WTC11 (cell line): ENCODE measurements at regions not wholly inside any gene's neighbourhood (a gene's known extent, or its start where the extent isn't known, plus 50 kb on each side); places are given as distances from the start of the nearest gene placed in this dataset.

Experiments
- ATAC-seq: fragments of 200-7000 bp; cut with Tn5 transposase; 2 replicates; pipeline ENCODE4 v1.10.0; 2021; ENCODE audit warnings: mild to moderate bottlenecking, moderate library complexity
- CTCF ChIA-PET: fragments of 300-600 bp; sonication (Branson Sonifier 250); formaldehyde crosslinking; loops from one replicate; lab custom pipeline; 2021; ENCODE audit warnings: antibody characterized with exemption; lab: Charles Lee
- POLR2A ChIA-PET: fragments of 350-600 bp; sonication (Branson Sonifier 250); formaldehyde crosslinking; loops from one replicate; lab custom pipeline; 2021; ENCODE audit warnings: antibody characterized with exemption; lab: Charles Lee
- DNase-seq: peaks from one replicate; pipeline ENCODE4 v3.0.0; 2021; ENCODE audit warnings: low spot score
- H3K27ac Mint-ChIP-seq: 2 replicates; pipeline ENCODE4 v1.8.0; 2021; ENCODE audit warnings: mixed read lengths
- H3K27me3 Mint-ChIP-seq: 2 replicates; pipeline ENCODE4 v1.8.0; 2021; ENCODE audit warnings: low read depth, mild to moderate bottlenecking, moderate library complexity, mixed read lengths
- H3K36me3 Mint-ChIP-seq: 2 replicates; pipeline ENCODE4 v1.8.0; 2021; ENCODE audit warnings: mixed read lengths
- H3K4me1 Mint-ChIP-seq: 2 replicates; pipeline ENCODE4 v1.8.0; 2022; ENCODE audit warnings: mixed read lengths
- H3K4me3 Mint-ChIP-seq: 2 replicates; pipeline ENCODE4 v1.8.0; 2021; ENCODE audit warnings: mild to moderate bottlenecking, moderate library complexity, mixed read lengths
- H3K9me3 Mint-ChIP-seq: 2 replicates; pipeline ENCODE4 v1.8.0; 2021; ENCODE audit warnings: mixed read lengths
- AFF4 ChIP-seq: sonication (generic); formaldehyde crosslinking; IDR thresholded peaks from 2 replicates; pipeline ENCODE4 v1.8.1; 2023; ENCODE audit warnings: mild to moderate bottlenecking, missing genetic modification reagents, borderline replicate concordance
- ATF1 ChIP-seq: sonication (generic); formaldehyde crosslinking; IDR thresholded peaks from 2 replicates; pipeline ENCODE4 v1.8.1; 2023; ENCODE audit warnings: mild to moderate bottlenecking, moderate library complexity, missing genetic modification reagents
- CREB1 ChIP-seq: sonication (generic); formaldehyde crosslinking; IDR thresholded peaks from 2 replicates; pipeline ENCODE4 v1.8.0; 2023; ENCODE audit warnings: mild to moderate bottlenecking, missing genetic modification reagents
- ELF4 ChIP-seq: sonication (generic); formaldehyde crosslinking; IDR thresholded peaks from 2 replicates; pipeline ENCODE4 v1.8.1; 2022; ENCODE audit warnings: low read depth, mild to moderate bottlenecking, moderate library complexity, missing genetic modification reagents
- GTF2I ChIP-seq: fragments of 250-450 bp; sonication (Bioruptor Pico); conservative IDR thresholded peaks from 2 replicates; pipeline ENCODE4 v1.4.0; 2021; ENCODE audit warnings: mild to moderate bottlenecking
- IRF1 ChIP-seq: sonication (generic); formaldehyde crosslinking; IDR thresholded peaks from 2 replicates; pipeline ENCODE4 v1.8.0; 2023; ENCODE audit warnings: missing genetic modification reagents
- JAZF1 ChIP-seq: fragments of 250-450 bp; sonication (Bioruptor Pico); IDR thresholded peaks from 2 replicates; pipeline ENCODE4 v1.9.0; 2021; ENCODE audit warnings: moderate library complexity, mild to moderate bottlenecking, inconsistent platforms
- NFE2L1 ChIP-seq: sonication (generic); formaldehyde crosslinking; IDR thresholded peaks from 2 replicates; pipeline ENCODE4 v1.8.1; 2023; ENCODE audit warnings: missing genetic modification reagents
- NFYB ChIP-seq: sonication (generic); formaldehyde crosslinking; conservative IDR thresholded peaks from 2 replicates; pipeline ENCODE4 v1.8.0; 2022; ENCODE audit warnings: low read depth, missing genetic modification reagents
- SMAD4 ChIP-seq: sonication (generic); formaldehyde crosslinking; IDR thresholded peaks from 2 replicates; pipeline ENCODE4 v1.8.0; 2022; ENCODE audit warnings: mild to moderate bottlenecking, missing genetic modification reagents
- TP53 ChIP-seq: sonication (generic); formaldehyde crosslinking; IDR thresholded peaks from 2 replicates; pipeline ENCODE4 v1.8.1; 2023; ENCODE audit warnings: mild to moderate bottlenecking, missing genetic modification reagents
- ZBTB43 ChIP-seq: sonication (generic); formaldehyde crosslinking; IDR thresholded peaks from 2 replicates; pipeline ENCODE4 v1.8.1; 2023; ENCODE audit warnings: mild to moderate bottlenecking, missing genetic modification reagents
- ZNF232 ChIP-seq: sonication (generic); formaldehyde crosslinking; IDR thresholded peaks from 2 replicates; pipeline ENCODE4 v1.8.0; 2022; ENCODE audit warnings: mild to moderate bottlenecking, missing genetic modification reagents
- ZNF317 ChIP-seq: sonication (generic); formaldehyde crosslinking; IDR thresholded peaks from 2 replicates; pipeline ENCODE4 v1.8.1; 2023; ENCODE audit warnings: low read depth, mild to moderate bottlenecking, moderate library complexity, missing genetic modification reagents, borderline replicate concordance
- ZNF671 ChIP-seq: fragments of 250-450 bp; sonication (Bioruptor Pico); IDR thresholded peaks from 2 replicates; pipeline ENCODE4 v1.8.0; 2021; ENCODE audit warnings: mild to moderate bottlenecking
- TF ChIP-seq, protein P1 (sequence below): fragments of 250-450 bp; sonication (Bioruptor Pico); conservative IDR thresholded peaks from 2 replicates; pipeline ENCODE4 v1.9.0; 2021; ENCODE audit warnings: mild to moderate bottlenecking
- TF ChIP-seq, protein P2 (sequence below): sonication (generic); formaldehyde crosslinking; IDR thresholded peaks from 2 replicates; pipeline ENCODE4 v1.8.1; 2023; ENCODE audit warnings: mild to moderate bottlenecking, missing genetic modification reagents
- TF ChIP-seq, protein P3 (sequence below): sonication (generic); formaldehyde crosslinking; IDR thresholded peaks from 2 replicates; pipeline ENCODE4 v1.8.1; 2022; ENCODE audit warnings: low read depth, missing genetic modification reagents, borderline replicate concordance
- TF ChIP-seq, protein P4 (sequence below): sonication (generic); formaldehyde crosslinking; IDR thresholded peaks from 2 replicates; pipeline ENCODE4 v1.8.1; 2023; ENCODE audit warnings: mild to moderate bottlenecking, moderate library complexity, missing genetic modification reagents

DNA sequence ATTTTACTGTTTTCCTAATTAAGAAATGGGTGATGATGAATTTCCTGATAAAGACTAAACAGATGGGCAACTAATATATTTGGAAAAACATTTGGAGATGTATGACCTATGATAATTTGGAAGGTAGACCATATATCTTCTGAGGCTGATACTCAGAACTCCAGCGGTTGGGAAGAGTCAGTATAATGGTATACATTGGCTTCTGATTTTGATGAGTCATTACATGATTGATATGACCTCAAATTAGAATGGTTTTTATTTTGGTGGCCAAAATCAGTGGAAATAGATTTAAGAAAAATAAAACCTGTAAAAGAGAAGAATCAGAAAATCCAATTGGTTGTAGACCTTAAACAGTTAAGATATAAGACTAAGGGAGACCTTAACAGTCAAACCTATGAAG lies 496.4 kb upstream of the ALCAM start:
- no peaks in the 10 kb centered on the region for H3K36me3 Mint-ChIP-seq
- ChIA-PET CTCF (no interaction called here), POLR2A (no interaction called here)
- TF ChIP-seq JAZF1 (CRISPR knock-in tag) (no peak), GTF2I (CRISPR knock-in tag) (no peak), ZBTB43 (no peak), CREB1 (CRISPR knock-in tag) (no peak), ATF1 (CRISPR knock-in tag) (no peak), ELF4 (no peak), ZNF232 (no peak), TP53 (CRISPR knock-in tag) (no peak), SMAD4 (CRISPR knock-in tag) (no peak), ZNF317 (CRISPR knock-in tag) (no peak), NFYB (CRISPR knock-in tag) (no peak), IRF1 (CRISPR knock-in tag) (no peak), AFF4 (CRISPR knock-in tag) (no peak), NFE2L1 (CRISPR knock-in tag) (no peak), ZNF671 (CRISPR knock-in tag) (no peak)
- TF ChIP-seq, protein P1, sequence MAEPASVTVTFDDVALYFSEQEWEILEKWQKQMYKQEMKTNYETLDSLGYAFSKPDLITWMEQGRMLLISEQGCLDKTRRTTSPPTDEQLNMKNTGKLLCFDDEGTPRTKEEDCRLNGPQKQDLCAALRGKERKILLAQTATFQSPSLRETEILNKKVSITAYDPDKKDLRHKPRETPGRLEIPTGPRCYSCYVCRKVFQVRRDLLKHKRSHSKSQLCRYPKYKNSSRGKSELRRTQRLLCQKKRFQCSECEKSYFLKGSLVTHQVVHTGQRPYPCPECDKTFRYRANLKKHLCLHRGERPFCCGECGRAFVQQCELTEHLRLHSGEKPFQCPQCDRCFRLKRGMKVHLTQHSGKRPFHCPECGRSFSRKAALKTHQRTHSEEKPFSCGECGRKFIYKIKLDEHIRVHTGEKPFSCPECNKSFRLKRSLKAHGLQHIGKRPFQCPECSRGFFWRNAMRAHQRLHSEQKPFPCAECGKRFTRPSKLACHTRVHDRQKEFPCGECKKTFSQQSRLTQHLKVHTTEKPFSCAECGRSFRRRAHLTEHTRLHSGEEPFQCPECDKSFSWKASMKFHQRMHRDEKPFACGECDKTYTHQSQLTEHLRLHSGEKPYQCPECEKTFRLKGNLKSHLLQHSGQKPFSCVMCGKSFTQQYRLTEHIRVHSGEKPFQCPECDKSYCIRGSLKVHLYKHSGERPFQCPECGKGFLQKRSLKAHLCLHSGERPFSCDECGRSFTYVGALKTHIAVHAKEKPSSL (CRISPR knock-in tag), result no peak
- TF ChIP-seq, protein P2, sequence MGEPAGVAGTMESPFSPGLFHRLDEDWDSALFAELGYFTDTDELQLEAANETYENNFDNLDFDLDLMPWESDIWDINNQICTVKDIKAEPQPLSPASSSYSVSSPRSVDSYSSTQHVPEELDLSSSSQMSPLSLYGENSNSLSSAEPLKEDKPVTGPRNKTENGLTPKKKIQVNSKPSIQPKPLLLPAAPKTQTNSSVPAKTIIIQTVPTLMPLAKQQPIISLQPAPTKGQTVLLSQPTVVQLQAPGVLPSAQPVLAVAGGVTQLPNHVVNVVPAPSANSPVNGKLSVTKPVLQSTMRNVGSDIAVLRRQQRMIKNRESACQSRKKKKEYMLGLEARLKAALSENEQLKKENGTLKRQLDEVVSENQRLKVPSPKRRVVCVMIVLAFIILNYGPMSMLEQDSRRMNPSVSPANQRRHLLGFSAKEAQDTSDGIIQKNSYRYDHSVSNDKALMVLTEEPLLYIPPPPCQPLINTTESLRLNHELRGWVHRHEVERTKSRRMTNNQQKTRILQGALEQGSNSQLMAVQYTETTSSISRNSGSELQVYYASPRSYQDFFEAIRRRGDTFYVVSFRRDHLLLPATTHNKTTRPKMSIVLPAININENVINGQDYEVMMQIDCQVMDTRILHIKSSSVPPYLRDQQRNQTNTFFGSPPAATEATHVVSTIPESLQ, result no peak
- TF ChIP-seq, protein P3, sequence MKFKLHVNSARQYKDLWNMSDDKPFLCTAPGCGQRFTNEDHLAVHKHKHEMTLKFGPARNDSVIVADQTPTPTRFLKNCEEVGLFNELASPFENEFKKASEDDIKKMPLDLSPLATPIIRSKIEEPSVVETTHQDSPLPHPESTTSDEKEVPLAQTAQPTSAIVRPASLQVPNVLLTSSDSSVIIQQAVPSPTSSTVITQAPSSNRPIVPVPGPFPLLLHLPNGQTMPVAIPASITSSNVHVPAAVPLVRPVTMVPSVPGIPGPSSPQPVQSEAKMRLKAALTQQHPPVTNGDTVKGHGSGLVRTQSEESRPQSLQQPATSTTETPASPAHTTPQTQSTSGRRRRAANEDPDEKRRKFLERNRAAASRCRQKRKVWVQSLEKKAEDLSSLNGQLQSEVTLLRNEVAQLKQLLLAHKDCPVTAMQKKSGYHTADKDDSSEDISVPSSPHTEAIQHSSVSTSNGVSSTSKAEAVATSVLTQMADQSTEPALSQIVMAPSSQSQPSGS (CRISPR knock-in tag), result no peak
- TF ChIP-seq, protein P4, sequence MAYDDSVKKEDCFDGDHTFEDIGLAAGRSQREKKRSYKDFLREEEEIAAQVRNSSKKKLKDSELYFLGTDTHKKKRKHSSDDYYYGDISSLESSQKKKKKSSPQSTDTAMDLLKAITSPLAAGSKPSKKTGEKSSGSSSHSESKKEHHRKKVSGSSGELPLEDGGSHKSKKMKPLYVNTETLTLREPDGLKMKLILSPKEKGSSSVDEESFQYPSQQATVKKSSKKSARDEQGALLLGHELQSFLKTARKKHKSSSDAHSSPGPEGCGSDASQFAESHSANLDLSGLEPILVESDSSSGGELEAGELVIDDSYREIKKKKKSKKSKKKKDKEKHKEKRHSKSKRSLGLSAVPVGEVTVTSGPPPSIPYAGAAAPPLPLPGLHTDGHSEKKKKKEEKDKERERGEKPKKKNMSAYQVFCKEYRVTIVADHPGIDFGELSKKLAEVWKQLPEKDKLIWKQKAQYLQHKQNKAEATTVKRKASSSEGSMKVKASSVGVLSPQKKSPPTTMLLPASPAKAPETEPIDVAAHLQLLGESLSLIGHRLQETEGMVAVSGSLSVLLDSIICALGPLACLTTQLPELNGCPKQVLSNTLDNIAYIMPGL (CRISPR knock-in tag), result no peak
- DNase-seq (no peak), ATAC-seq (no peak)
- no peak overlapping the region for H3K4me3 Mint-ChIP-seq
- no peaks in the 10 kb centered on the region for H3K9me3 Mint-ChIP-seq
- no peaks in the 10 kb centered on the region for H3K4me1 Mint-ChIP-seq
- H3K27ac Mint-ChIP-seq, result no peak overlapping the region
- H3K27me3 Mint-ChIP-seq, result no peaks in the 10 kb centered on the region
